Activated CD4-positive, CD25-positive, alpha-beta regulatory T cell treated with anti-CD3 and anti-CD28 coated beads, Interleukin-2, amount 50 U/mL, for 24 hours (primary cell): ENCODE measurements at regions not wholly inside any gene's neighbourhood (a gene's known extent, or its start where the extent isn't known, plus 50 kb on each side); places are given as distances from the start of the nearest gene placed in this dataset.

Experiments
- ATAC-seq, 2 donors: fragments of 150-1000 bp; cut with Tn5 transposase; one replicate each; pipeline ENCODE4 v1.10.0; 2021; ENCODE audit warnings: mild to moderate bottlenecking in 1 of 2, moderate library complexity in 1 of 2

- no peak for ATAC-seq
Measured at GRCh38 chr3:117266806-117267205, 557.2 kb downstream of the TUSC7 start.

- no peak for ATAC-seq
Measured at GRCh38 chr3:117268318-117268717, 558.7 kb downstream of the TUSC7 start.

- no peak for ATAC-seq
Measured at GRCh38 chr3:117272274-117272673, 562.7 kb downstream of the TUSC7 start.

- no peak for ATAC-seq
Measured at GRCh38 chr3:117272876-117273523, 563.4 kb downstream of the TUSC7 start.

- ATAC-seq, result no peak
Measured at GRCh38 chr3:117277816-117278215, 568.2 kb downstream of the TUSC7 start.

GRCh38 chr3:117278424-117279190 is 569.0 kb downstream of the TUSC7 start:
- ATAC-seq, result no peak

- ATAC-seq, result no peak
Measured at GRCh38 chr3:117281371-117281770, 571.8 kb downstream of the TUSC7 start.

GRCh38 chr3:117282566-117282965 is 573.0 kb downstream of the TUSC7 start:
- ATAC-seq, result no peak

GRCh38 chr3:117285737-117286136 is 576.2 kb downstream of the TUSC7 start:
- ATAC-seq, result no peak

GRCh38 chr3:117286488-117286887 is 576.9 kb downstream of the TUSC7 start:
- ATAC-seq, result no peak

GRCh38 chr3:117287602-117288001 is 578.0 kb downstream of the TUSC7 start:
- no peak for ATAC-seq

- no peak for ATAC-seq
Measured at GRCh38 chr3:117291476-117291875, 581.9 kb downstream of the TUSC7 start.

GRCh38 chr3:117297065-117297464 is 587.5 kb downstream of the TUSC7 start:
- ATAC-seq, result no peak

- no peak for ATAC-seq
Measured at GRCh38 chr3:117297541-117297940, 588.0 kb downstream of the TUSC7 start.

GRCh38 chr3:117298273-117298672 is 588.7 kb downstream of the TUSC7 start:
- ATAC-seq, result no peak

- no peak for ATAC-seq
Measured at GRCh38 chr3:117302428-117302827, 592.8 kb downstream of the TUSC7 start.

GRCh38 chr3:117303443-117303842 is 593.9 kb downstream of the TUSC7 start:
- ATAC-seq, result no peak

- ATAC-seq, result no peak
Measured at GRCh38 chr3:117304681-117305080, 595.1 kb downstream of the TUSC7 start.

- no peak for ATAC-seq
Measured at GRCh38 chr3:117305681-117306080, 596.1 kb downstream of the TUSC7 start.

GRCh38 chr3:117306299-117306698 is 596.7 kb downstream of the TUSC7 start:
- no peak for ATAC-seq

- ATAC-seq, result no peak
Measured at GRCh38 chr3:117308353-117308752, 598.8 kb downstream of the TUSC7 start.

GRCh38 chr3:117308756-117309155 is 599.2 kb downstream of the TUSC7 start:
- ATAC-seq, result no peak

- no peak for ATAC-seq
Measured at GRCh38 chr3:117310536-117310935, 601.0 kb downstream of the TUSC7 start.

- no peak for ATAC-seq
Measured at GRCh38 chr3:117314441-117315150, 605.0 kb downstream of the TUSC7 start.
